ENCODE measurements at regions not wholly inside any gene's neighbourhood (a gene's known extent, or its start where the extent isn't known, plus 50 kb on each side); places are given as distances from the start of the nearest gene placed in this dataset.

DNA sequence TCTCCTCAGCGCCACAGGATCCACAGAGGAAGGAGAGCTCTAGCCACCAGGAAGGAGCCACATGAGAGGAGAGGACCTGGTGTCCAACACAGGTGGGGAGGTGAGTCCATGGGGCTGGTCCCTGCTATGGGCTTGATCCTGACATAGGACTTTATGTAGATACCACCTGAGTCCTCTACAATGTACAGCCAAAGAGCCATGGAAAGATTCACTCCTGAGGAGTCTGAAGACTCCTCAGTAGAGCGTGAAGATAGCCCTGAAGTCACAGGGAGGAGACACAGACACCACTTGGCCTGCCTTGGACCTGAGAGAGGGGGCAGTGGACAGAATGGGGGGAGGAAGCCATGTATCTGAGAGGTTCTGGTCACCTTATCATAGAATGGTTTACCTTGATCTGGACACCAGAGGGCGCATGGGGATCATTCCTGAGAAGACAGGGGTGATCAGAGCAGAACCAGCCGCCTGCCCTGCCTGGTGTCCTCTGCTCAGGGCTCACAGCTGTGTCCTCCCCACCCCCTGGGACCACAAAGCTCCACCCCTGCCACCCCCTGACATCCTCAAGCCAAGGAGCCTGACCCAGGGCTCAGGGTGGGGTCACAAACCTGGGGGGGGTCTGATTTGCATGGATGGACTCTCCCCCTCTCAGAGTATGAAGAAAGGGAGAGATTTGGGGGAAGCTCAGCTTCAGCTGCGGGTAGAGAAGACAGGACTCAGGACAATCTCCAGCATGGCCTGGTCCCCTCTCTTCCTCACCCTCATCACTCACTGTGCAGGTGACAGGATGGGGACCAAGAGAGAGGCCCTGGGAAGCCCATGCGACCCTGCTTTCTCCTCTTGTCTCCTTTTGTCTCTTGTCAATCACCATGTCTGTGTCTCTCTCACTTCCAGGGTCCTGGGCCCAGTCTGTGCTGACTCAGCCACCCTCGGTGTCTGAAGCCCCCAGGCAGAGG is 77.0 kb downstream of the ZNF280B start:
- no peak overlapping the region for H3K4me3 ChIP-seq
- no peaks in the 10 kb centered on the region for H3K36me3 ChIP-seq
- H3K27me3 ChIP-seq = peaks cover 10% of the 10 kb centered on the region; the same call in 1 of the 2 replicates
- H3K9me3 ChIP-seq = no peaks in the 10 kb centered on the region; the same call in 1 of the 2 replicates
- DNase-seq = peak; percentile 48

- peaks cover 10% of the 10 kb centered on the region; the same call in 1 of the 2 replicates for H3K27me3 ChIP-seq
- H3K9me3 ChIP-seq = no peaks in the 10 kb centered on the region; the same call in 1 of the 2 replicates
- DNase-seq = no peak
- no peak overlapping the region for H3K4me3 ChIP-seq
- H3K36me3 ChIP-seq = no peaks in the 10 kb centered on the region
Observed at GRCh38 chr22:22432479-22432878, 76.1 kb downstream of the ZNF280B start.

DNA sequence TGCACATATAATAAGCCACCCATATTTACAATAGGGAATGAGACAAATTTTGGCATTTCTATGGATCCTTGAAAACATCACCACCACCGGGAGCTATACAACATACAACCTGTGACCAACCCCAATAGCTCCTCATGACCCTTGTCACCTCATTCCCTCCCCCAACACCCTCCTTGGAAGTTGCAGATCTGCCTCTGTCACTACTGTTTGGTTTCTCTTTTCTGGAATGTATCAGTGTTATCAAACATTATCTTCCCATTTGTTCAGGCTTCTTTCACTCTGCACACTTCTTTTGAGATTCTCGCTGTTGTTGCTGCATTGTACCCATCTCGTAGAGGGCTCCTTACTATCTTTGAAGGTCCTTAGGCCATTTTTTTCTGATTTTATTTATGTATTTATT is 75.6 kb downstream of the ZNF280B start:
- H3K4me3 ChIP-seq = no peak overlapping the region
- H3K36me3 ChIP-seq = no peaks in the 10 kb centered on the region
- DNase-seq = no peak
- H3K9me3 ChIP-seq = no peaks in the 10 kb centered on the region; the same call in 1 of the 2 replicates
- H3K27me3 ChIP-seq = peaks cover 10% of the 10 kb centered on the region; the same call in 1 of the 2 replicates

DNA sequence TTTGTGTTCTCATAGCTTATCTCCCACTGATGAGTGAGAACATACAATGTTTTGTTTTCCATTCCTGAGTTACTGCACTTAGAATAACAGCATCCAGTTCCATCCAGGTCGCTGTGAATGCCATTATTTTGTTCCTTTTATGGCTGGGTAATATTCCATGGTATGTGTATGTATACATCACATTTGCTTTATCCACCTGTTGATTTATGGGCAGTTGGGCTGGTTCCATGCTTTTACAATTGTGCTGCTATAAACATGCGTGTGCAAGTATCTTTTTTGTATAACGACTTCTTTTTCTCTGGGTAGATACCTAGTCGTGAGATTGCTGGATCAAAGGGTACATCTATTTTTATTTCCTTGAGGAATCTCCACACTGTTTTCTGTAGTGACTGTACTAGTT is 74.8 kb downstream of the ZNF280B start:
- peaks cover under 1% of the 10 kb centered on the region for H3K9me3 ChIP-seq
- DNase-seq = no peak
- H3K27me3 ChIP-seq = peaks cover 13% of the 10 kb centered on the region
- no peak overlapping the region for H3K4me3 ChIP-seq
- no peaks in the 10 kb centered on the region for H3K36me3 ChIP-seq
